ENCODE measurements at regions not wholly inside any gene's neighbourhood (a gene's known extent, or its start where the extent isn't known, plus 50 kb on each side); places are given as distances from the start of the nearest gene placed in this dataset.

DNA sequence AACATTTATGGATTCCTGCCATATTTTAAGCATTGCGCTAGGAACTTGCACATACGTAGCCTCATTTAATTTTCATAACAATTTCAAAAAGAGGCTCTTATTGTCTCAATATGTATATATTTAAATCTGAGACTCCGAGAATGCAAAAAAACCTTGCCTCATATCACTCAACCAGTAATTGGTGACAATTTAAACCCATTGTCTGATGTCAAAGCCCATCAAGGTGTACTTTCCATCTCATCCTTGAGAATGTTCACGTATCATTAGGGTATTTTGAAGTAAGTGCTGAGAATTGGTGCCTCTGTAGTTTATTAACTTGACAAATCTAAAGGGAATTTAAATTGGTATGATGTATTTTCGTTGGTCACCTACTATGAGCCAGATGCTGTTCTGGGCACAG is 136.5 kb downstream of the FAM76B start:
- Histone ChIP-seq H2BK120ac (replicated peaks; ENCODE audit: low read depth, low read length) (no peak overlapping the region), H3K4me1 (replicated peaks in 1 of 4; ENCODE audit: control insufficient read depth in 3 of 4, insufficient read depth in 4 of 4, low read length in 3 of 4) (no peaks in the 10 kb centered on the region), H3K79me1 (ENCODE audit: low read depth, low read length) (no peaks in the 10 kb centered on the region), H3K23ac (ENCODE audit: insufficient read length) (no peak overlapping the region), H3K9ac (replicated peaks in 1 of 4; ENCODE audit: extremely low read depth in 1 of 4, low read depth in 3 of 4, low read length in 3 of 4) (no peak overlapping the region), H3K4me3 (ENCODE audit: extremely low read depth in 1 of 4, insufficient read depth in 2 of 4, low read depth in 3 of 4, low read length in 4 of 4) (no peak overlapping the region), H3K14ac (ENCODE audit: insufficient read length) (no peak overlapping the region), H3K27ac (ENCODE audit: low read depth, low read length) (no peak overlapping the region), H2BK15ac (ENCODE audit: low read length) (no peak overlapping the region), H4K5ac (ENCODE audit: insufficient read length, low read depth, low read length) (no peak overlapping the region), H3K79me2 (ENCODE audit: control insufficient read depth in 1 of 2, insufficient read depth in 2 of 2, low read length in 2 of 2) (no peaks in the 10 kb centered on the region), H2AK5ac (ENCODE audit: low read depth, low read length) (no peak overlapping the region), H3K36me3 (ENCODE audit: control insufficient read depth in 2 of 4, insufficient read depth in 4 of 4, low read length in 3 of 4) (no peaks in the 10 kb centered on the region), H2BK12ac (ENCODE audit: low read depth, low read length) (no peak overlapping the region), H3K4ac (replicated peaks; ENCODE audit: insufficient read length, low read depth, low read length) (no peak overlapping the region), H2BK5ac (ENCODE audit: low read depth, low read length) (no peak overlapping the region), H2BK20ac (ENCODE audit: low read length) (no peak overlapping the region), H4K8ac (ENCODE audit: extremely low read depth, insufficient read depth, low read length) (no peak overlapping the region), H4K91ac (replicated peaks; ENCODE audit: insufficient read length, low read length) (no peak overlapping the region), H3K4me2 (ENCODE audit: insufficient read depth in 1 of 2, low read depth in 2 of 2, low read length in 2 of 2) (no peak overlapping the region), H3K23me2 (ENCODE audit: low read depth, low read length) (no peaks in the 10 kb centered on the region), H3K9me3 (ENCODE audit: insufficient read depth in 2 of 2, low read depth in 1 of 2, low read length in 1 of 2) (no peaks in the 10 kb centered on the region), H4K20me1 (replicated peaks in 1 of 2; ENCODE audit: control insufficient read depth in 1 of 2, insufficient read depth in 2 of 2, low read length in 2 of 2) (no peaks in the 10 kb centered on the region), H3K27me3 (replicated peaks in 1 of 4; ENCODE audit: control insufficient read depth in 3 of 4, extremely low read depth in 1 of 4, insufficient read depth in 3 of 4, low read length in 3 of 4) (peaks cover 0 to 1% (median 0%) of the 10 kb centered on the region in 4 experiments; a peak in 1 of 7 replicates), H3K56ac (replicated peaks; ENCODE audit: insufficient read length, low read depth, low read length) (no peak overlapping the region), H2AFZ (ENCODE audit: low read length) (no peak overlapping the region), H3K18ac (ENCODE audit: extremely low read depth, low read length) (no peak overlapping the region)
- ChIA-PET POLR2A (ENCODE audit: partially characterized antibody) (no interaction called here), CTCF (ENCODE audit: partially characterized antibody) (no interaction called here)
- DNase-seq (ENCODE audit: low read depth in 1 of 2, low spot score in 2 of 2) (no peak), FAIRE-seq (no peak)
- 91% methylated on average over 5 of the region's 5 CpGs; no CpG with 5 or more reads in 1 of the 2 experiments for WGBS, 2 experiments (ENCODE audit: extremely low coverage in 1 of 2, insufficient coverage in 1 of 2, insufficient read length in 1 of 2, insufficient replicate concordance in 2 of 2, low coverage in 1 of 2, low lambda C conversion rate in 2 of 2, missing lambda C conversion rate in 1 of 2)
- TF ChIP-seq, protein P1, sequence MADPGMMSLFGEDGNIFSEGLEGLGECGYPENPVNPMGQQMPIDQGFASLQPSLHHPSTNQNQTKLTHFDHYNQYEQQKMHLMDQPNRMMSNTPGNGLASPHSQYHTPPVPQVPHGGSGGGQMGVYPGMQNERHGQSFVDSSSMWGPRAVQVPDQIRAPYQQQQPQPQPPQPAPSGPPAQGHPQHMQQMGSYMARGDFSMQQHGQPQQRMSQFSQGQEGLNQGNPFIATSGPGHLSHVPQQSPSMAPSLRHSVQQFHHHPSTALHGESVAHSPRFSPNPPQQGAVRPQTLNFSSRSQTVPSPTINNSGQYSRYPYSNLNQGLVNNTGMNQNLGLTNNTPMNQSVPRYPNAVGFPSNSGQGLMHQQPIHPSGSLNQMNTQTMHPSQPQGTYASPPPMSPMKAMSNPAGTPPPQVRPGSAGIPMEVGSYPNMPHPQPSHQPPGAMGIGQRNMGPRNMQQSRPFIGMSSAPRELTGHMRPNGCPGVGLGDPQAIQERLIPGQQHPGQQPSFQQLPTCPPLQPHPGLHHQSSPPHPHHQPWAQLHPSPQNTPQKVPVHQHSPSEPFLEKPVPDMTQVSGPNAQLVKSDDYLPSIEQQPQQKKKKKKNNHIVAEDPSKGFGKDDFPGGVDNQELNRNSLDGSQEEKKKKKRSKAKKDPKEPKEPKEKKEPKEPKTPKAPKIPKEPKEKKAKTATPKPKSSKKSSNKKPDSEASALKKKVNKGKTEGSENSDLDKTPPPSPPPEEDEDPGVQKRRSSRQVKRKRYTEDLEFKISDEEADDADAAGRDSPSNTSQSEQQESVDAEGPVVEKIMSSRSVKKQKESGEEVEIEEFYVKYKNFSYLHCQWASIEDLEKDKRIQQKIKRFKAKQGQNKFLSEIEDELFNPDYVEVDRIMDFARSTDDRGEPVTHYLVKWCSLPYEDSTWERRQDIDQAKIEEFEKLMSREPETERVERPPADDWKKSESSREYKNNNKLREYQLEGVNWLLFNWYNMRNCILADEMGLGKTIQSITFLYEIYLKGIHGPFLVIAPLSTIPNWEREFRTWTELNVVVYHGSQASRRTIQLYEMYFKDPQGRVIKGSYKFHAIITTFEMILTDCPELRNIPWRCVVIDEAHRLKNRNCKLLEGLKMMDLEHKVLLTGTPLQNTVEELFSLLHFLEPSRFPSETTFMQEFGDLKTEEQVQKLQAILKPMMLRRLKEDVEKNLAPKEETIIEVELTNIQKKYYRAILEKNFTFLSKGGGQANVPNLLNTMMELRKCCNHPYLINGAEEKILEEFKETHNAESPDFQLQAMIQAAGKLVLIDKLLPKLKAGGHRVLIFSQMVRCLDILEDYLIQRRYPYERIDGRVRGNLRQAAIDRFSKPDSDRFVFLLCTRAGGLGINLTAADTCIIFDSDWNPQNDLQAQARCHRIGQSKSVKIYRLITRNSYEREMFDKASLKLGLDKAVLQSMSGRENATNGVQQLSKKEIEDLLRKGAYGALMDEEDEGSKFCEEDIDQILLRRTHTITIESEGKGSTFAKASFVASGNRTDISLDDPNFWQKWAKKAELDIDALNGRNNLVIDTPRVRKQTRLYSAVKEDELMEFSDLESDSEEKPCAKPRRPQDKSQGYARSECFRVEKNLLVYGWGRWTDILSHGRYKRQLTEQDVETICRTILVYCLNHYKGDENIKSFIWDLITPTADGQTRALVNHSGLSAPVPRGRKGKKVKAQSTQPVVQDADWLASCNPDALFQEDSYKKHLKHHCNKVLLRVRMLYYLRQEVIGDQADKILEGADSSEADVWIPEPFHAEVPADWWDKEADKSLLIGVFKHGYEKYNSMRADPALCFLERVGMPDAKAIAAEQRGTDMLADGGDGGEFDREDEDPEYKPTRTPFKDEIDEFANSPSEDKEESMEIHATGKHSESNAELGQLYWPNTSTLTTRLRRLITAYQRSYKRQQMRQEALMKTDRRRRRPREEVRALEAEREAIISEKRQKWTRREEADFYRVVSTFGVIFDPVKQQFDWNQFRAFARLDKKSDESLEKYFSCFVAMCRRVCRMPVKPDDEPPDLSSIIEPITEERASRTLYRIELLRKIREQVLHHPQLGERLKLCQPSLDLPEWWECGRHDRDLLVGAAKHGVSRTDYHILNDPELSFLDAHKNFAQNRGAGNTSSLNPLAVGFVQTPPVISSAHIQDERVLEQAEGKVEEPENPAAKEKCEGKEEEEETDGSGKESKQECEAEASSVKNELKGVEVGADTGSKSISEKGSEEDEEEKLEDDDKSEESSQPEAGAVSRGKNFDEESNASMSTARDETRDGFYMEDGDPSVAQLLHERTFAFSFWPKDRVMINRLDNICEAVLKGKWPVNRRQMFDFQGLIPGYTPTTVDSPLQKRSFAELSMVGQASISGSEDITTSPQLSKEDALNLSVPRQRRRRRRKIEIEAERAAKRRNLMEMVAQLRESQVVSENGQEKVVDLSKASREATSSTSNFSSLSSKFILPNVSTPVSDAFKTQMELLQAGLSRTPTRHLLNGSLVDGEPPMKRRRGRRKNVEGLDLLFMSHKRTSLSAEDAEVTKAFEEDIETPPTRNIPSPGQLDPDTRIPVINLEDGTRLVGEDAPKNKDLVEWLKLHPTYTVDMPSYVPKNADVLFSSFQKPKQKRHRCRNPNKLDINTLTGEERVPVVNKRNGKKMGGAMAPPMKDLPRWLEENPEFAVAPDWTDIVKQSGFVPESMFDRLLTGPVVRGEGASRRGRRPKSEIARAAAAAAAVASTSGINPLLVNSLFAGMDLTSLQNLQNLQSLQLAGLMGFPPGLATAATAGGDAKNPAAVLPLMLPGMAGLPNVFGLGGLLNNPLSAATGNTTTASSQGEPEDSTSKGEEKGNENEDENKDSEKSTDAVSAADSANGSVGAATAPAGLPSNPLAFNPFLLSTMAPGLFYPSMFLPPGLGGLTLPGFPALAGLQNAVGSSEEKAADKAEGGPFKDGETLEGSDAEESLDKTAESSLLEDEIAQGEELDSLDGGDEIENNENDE (IDR thresholded peaks at IDR 0.05; ENCODE audit: insufficient replicate concordance, low read length), result no peak
